Lower leg skin (tissue), 3 donors: ENCODE measurements at regions not wholly inside any gene's neighbourhood (a gene's known extent, or its start where the extent isn't known, plus 50 kb on each side); places are given as distances from the start of the nearest gene placed in this dataset.

Experiments
- CTCF ChIP-seq, 3 donors: fragments of 450-650 bp; IDR thresholded peaks; one replicate each; pipeline ENCODE4 v1.5.1; 2016; ENCODE audit warnings: antibody characterized with exemption in 3 of 3, mild to moderate bottlenecking in 3 of 3, moderate library complexity in 2 of 3
- POLR2A ChIP-seq, 2 donors: fragments of 450-650 bp; IDR thresholded peaks; one replicate each; pipeline ENCODE4 v1.6.1; 2016 to 2017; ENCODE audit warnings: antibody characterized with exemption in 2 of 2, mild to moderate bottlenecking in 1 of 2, moderate library complexity in 1 of 2

- TF ChIP-seq CTCF (IDR thresholded peaks at IDR 0.05) (no peak), POLR2A (IDR thresholded peaks at IDR 0.05) (no peak)
Measured at GRCh38 chr3:194784361-194784760, 98.7 kb downstream of the FAM43A start.
